NT2/D1 (cell line): ENCODE measurements at regions not wholly inside any gene's neighbourhood (a gene's known extent, or its start where the extent isn't known, plus 50 kb on each side); places are given as distances from the start of the nearest gene placed in this dataset.

Experiments
- DNase-seq: peaks from one replicate; pipeline ENCODE4 v3.0.0-alpha.2; 2011; ENCODE audit warnings: low read depth, low spot score
- H3K27me3 ChIP-seq: 2 replicates; pipeline ENCODE4 v1.6.0; 2011; ENCODE audit warnings: mild to moderate bottlenecking; ENCODE audit not compliant: insufficient read length, insufficient read depth
- H3K36me3 ChIP-seq: 2 replicates; pipeline ENCODE4 v1.6.1; 2011; ENCODE audit warnings: mild to moderate bottlenecking, low read length, mixed read lengths; ENCODE audit not compliant: insufficient read depth, insufficient read length
- H3K4me1 ChIP-seq: 2 replicates; pipeline ENCODE4 v1.5.1; 2011; ENCODE audit not compliant: insufficient read depth, insufficient read length
- H3K4me3 ChIP-seq: 2 replicates; pipeline ENCODE4 v1.5.1; 2011; ENCODE audit warnings: low read depth; ENCODE audit not compliant: insufficient read length
- H3K9ac ChIP-seq: 2 replicates; pipeline ENCODE4 v1.6.0; 2011; ENCODE audit warnings: low read depth; ENCODE audit not compliant: insufficient read length
- H3K9me3 ChIP-seq: 2 replicates; pipeline ENCODE4 v1.5.1; 2011; ENCODE audit warnings: mild to moderate bottlenecking, low read length; ENCODE audit not compliant: insufficient read depth
- SUZ12 ChIP-seq: IDR thresholded peaks from 2 replicates; pipeline ENCODE4 v1.6.1; 2011; ENCODE audit not compliant: insufficient read length, insufficient read depth; ENCODE audit errors: extremely low read depth
- YY1 ChIP-seq: IDR thresholded peaks from 2 replicates; pipeline ENCODE4 v1.6.1; 2011; ENCODE audit not compliant: insufficient read length, insufficient read depth
- ZNF274 ChIP-seq: IDR thresholded peaks from 2 replicates; pipeline ENCODE4 v1.6.1; 2011; ENCODE audit warnings: mild to moderate bottlenecking, low read depth, low read length

DNA sequence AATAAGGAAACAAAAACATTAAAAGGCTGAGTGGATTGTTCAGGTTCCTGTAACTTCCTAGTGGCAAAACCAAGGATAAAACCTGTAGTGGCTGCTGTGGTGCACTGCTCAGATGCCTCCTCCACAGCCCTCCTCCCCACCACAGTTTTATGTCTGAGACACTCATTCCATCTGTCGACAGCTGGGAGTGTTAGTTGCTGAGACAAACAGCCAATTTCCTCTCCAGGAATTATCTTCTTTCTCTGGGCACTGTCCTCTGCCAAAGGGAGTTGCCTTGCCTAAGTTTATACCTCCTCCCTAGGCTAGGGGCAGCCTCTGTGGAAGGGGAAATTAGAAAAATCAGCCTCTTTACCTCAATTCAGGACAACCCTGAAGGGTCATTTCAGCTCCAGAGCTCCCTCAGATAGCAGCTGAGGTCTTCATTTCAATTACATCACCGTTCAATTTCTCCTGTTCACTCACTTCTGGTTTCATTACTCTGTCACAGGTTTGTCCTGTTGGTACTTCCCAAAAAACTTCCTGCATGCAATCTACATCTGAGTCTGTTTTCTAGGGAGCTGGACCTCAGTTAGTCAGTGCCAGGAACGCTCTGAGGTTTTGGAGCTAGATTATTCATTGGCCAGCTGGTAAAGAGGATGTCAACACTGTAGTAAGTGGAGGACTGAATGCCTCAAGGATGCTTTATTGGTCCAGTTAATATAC is 74.9 kb upstream of the ATP2B1 start:
- DNase-seq: no peak
- Histone ChIP-seq H3K36me3 (no peaks in the 10 kb centered on the region), H3K9me3 (peaks cover 13% of the 10 kb centered on the region; the same call in 1 of the 2 replicates), H3K27me3 (no peaks in the 10 kb centered on the region), H3K9ac (no peak overlapping the region), H3K4me1 (no peaks in the 10 kb centered on the region), H3K4me3 (no peak overlapping the region)
- TF ChIP-seq SUZ12: no peak
- no peak for TF ChIP-seq ZNF274
- no peak for TF ChIP-seq YY1

DNA sequence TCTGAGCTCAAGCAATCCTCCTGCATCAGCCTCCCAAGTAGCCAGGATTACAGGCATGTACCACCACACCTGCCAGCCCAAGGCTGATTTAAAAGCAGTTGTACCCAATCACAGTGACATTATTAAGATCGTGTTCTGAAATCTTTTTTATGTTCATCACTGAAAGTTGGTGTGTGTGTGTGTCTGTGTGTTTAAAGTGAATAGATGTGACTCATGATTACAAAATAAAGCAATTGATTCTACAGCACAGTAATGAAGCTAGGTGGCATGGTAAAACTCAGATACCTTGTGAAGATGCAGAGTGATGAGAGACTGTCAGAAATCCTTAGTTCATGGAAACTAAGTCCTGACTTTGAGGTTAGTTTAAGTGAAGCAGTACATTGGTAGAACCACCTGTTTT is 74.2 kb upstream of the ATP2B1 start:
- Histone ChIP-seq H3K9ac (no peak overlapping the region), H3K4me1 (no peaks in the 10 kb centered on the region)
- TF ChIP-seq YY1 (no peak), SUZ12 (no peak), ZNF274 (no peak)

DNA sequence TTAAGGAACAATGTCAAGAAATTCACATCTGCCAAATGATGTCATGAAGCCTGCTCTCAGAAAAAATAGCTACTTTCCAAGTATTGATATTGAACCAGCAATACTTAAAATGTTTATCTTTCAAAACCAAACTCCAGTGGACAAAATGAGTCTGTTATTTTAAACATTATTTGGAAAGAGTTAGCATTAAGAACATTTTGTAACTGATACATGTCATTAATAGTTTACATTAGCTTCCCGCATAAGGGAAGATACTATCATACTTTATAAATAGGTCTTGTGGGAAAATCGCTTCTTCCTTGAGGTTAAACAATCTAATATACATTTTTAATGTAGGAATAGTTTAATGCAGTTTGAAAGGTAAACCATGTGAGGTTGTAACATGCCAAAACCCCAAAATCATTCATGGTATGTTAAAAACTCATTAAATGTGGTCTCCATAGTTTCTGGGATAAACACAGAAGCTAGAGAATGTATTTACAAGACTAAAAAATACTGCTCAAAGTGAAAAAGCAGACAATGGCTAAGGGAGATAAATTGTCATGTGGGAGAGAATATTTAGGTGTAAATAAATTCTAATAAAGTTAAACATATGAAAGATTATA is 73.4 kb upstream of the ATP2B1 start:
- peaks cover 13% of the 10 kb centered on the region; the same call in 1 of the 2 replicates for H3K9me3 ChIP-seq
- TF ChIP-seq ZNF274 (no peak), SUZ12 (no peak), YY1 (no peak)

More for the DNA sequence above, 74.2 kb upstream of the ATP2B1 start:
- Histone ChIP-seq H3K9me3 (peaks cover 13% of the 10 kb centered on the region; the same call in 1 of the 2 replicates), H3K4me3 (no peak overlapping the region), H3K27me3 (no peaks in the 10 kb centered on the region), H3K36me3 (no peaks in the 10 kb centered on the region)
- no peak for DNase-seq

DNA sequence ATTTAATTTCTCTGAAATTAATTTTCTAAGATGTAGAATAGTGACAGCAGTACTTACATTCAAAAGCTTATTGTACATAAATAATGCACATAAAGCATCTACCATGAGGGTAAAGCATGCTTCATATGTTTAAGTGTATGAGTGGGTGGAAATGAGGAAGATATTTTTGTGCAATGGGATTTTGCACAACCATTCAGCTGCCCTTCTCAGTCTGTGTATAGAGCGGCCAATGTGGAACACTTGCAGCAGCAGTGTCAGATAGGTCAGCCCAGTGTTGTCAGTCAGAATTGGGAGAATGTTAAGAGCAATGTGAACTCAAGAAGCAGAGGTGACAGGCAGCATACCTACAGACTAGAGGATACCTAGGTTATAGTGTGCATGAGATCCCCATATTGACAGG is 72.5 kb upstream of the ATP2B1 start:
- no peak for DNase-seq
- Histone ChIP-seq H3K9me3 (peaks cover 7% of the 10 kb centered on the region; the same call in 1 of the 2 replicates), H3K36me3 (no peaks in the 10 kb centered on the region), H3K27me3 (no peaks in the 10 kb centered on the region), H3K4me3 (no peak overlapping the region), H3K4me1 (no peaks in the 10 kb centered on the region), H3K9ac (no peak overlapping the region)
- no peak for TF ChIP-seq ZNF274
- no peak for TF ChIP-seq SUZ12
- no peak for TF ChIP-seq YY1

More for the DNA sequence above, 73.4 kb upstream of the ATP2B1 start:
- DNase-seq: no peak
- H3K4me1 ChIP-seq: no peaks in the 10 kb centered on the region
- H3K27me3 ChIP-seq: no peaks in the 10 kb centered on the region
- no peak overlapping the region for H3K4me3 ChIP-seq
- no peaks in the 10 kb centered on the region for H3K36me3 ChIP-seq
- no peak overlapping the region for H3K9ac ChIP-seq

DNA sequence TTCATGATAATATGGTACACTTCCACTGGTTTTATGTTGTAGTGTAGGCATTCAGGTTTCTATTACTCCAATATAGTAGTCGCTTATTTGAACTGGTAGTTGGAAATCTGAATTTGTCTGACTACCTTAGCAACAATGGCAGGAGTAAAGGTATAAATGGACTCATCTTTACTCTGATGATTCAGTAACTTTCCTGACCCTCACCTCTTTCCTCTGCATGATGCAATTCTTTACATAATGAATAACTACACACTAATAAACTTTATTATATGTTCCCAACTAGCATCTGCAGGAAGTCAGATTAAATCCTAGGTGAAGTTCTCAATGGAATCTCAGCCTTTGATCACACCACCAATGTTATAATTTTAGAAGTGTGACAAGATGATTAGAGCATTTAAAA is 70.5 kb upstream of the ATP2B1 start:
- Histone ChIP-seq H3K9ac (no peak overlapping the region), H3K9me3 (no peaks in the 10 kb centered on the region), H3K4me3 (no peak overlapping the region), H3K27me3 (no peaks in the 10 kb centered on the region), H3K36me3 (no peaks in the 10 kb centered on the region), H3K4me1 (no peaks in the 10 kb centered on the region)
- DNase-seq: no peak
- no peak for TF ChIP-seq SUZ12
- TF ChIP-seq YY1: no peak
- no peak for TF ChIP-seq ZNF274

DNA sequence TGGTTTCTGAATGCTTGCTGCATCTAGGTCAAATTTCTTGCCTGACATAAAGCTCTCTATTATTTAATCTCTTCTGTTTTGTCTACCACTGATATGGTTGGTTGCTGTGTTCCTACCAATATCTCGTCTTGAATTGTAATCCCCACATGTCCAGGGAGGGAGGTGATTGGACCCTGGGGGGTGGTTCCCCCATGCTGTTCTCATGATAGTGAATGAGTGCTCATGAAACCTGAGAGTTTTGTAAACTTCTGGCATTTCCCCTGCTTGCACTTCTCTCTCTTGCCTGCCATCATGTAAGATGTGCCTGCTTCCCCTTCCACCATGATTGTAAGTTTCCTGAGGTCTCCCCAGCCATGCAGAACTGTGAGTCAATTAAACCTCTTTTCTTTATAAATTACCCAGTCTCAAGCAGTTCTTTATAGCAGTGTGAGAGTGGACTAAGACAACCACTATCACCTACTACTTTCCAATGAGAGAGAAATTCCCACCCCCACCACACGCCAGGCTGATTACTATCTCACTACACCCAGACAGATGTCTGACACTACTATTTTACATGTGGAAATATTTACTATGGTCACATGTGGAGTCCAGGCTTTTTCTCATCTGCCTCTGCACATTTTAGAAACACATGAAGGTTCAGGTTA is 69.2 kb upstream of the ATP2B1 start:
- Histone ChIP-seq H3K27me3 (no peaks in the 10 kb centered on the region), H3K4me1 (no peaks in the 10 kb centered on the region), H3K9me3 (no peaks in the 10 kb centered on the region), H3K36me3 (no peaks in the 10 kb centered on the region), H3K9ac (no peak overlapping the region), H3K4me3 (no peak overlapping the region)
- TF ChIP-seq YY1 (no peak), ZNF274 (no peak), SUZ12 (no peak)
- no peak for DNase-seq

DNA sequence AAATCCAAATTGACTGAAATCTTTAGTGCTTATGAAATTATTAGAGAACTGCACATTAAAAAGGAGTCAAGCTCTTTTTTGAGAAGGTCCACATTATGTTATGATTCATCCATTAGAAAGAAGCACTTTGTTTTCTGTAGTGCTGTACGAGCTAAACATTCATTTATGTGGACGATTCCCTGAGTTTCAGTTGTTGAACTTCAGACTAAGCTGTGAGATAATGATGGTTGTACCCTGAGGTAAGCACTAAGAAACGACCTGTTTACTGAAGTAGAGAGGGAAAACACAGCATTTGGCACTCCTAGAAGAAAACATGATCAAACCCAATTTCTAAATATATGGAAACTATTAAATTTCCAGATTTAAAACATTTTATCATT is 67.3 kb upstream of the ATP2B1 start:
- H3K4me3 ChIP-seq: no peak overlapping the region
- no peaks in the 10 kb centered on the region for H3K9me3 ChIP-seq
- H3K4me1 ChIP-seq: no peaks in the 10 kb centered on the region
- H3K9ac ChIP-seq: no peak overlapping the region
- DNase-seq: no peak
- TF ChIP-seq ZNF274 (no peak), SUZ12 (no peak), YY1 (no peak)
- no peaks in the 10 kb centered on the region for H3K36me3 ChIP-seq
- no peaks in the 10 kb centered on the region for H3K27me3 ChIP-seq
